Stomach (tissue), 8 donors: ENCODE measurements at regions not wholly inside any gene's neighbourhood (a gene's known extent, or its start where the extent isn't known, plus 50 kb on each side); places are given as distances from the start of the nearest gene placed in this dataset.

Source experiments
- DNase-seq, 2 donors: peaks; one replicate each; pipeline versions ENCODE4 v3.0.0 to v3.0.0-alpha.2; 2013 to 2019
- H3K27ac ChIP-seq, 5 donors: fragments of 200-600 bp in 4 of 5; sonication (generic) in 4 of 5; one replicate each; pipeline ENCODE4 v1.5.1; 2013 to 2019; ENCODE audit warnings: mild to moderate bottlenecking in 1 of 5, moderate library complexity in 1 of 5
- H3K27me3 ChIP-seq, 3 donors: fragments of 200-600 bp; sonication (generic); one replicate each; pipeline ENCODE4 v1.5.1; 2017 to 2019; ENCODE audit warnings: mixed run types in 1 of 3
- H3K36me3 ChIP-seq, 4 donors: fragments of 200-600 bp; sonication (generic); 1 replicate in 3 of 4; 2 replicates in 1 of 4; pipeline ENCODE4 v1.5.1; 2016 to 2019
- H3K4me1 ChIP-seq, 4 donors: fragments of 200-600 bp; sonication (generic); one replicate each; pipeline ENCODE4 v1.5.1; 2016 to 2019
- H3K4me3 ChIP-seq, 4 donors: fragments of 200-600 bp; sonication (generic) in 3 of 4; one replicate each; pipeline ENCODE4 v1.5.1; 2016 to 2019; ENCODE audit warnings: mild to moderate bottlenecking in 1 of 4
- H3K9me3 ChIP-seq, 4 donors: fragments of 200-600 bp; sonication (generic); one replicate each; pipeline ENCODE4 v1.5.1; 2016 to 2019
- CTCF ChIP-seq, 7 experiments: fragments of 450-650 bp in 4 of 7; fragments of 200-600 bp in 3 of 7; sonication (generic) in 3 of 7; IDR thresholded peaks; one replicate each; pipeline ENCODE4 v1.5.1; 2016 to 2019; ENCODE audit warnings: antibody characterized with exemption in 7 of 7, control low read depth in 2 of 7, mild to moderate bottlenecking in 1 of 7
- EP300 ChIP-seq: sonication (generic); formaldehyde crosslinking; IDR thresholded peaks from one replicate; pipeline ENCODE4 v1.6.1; 2017; ENCODE audit warnings: antibody characterized with exemption
- POLR2A ChIP-seq, 4 donors: fragments of 450-650 bp; IDR thresholded peaks; one replicate each; pipeline ENCODE4 v1.6.1; 2016; ENCODE audit warnings: antibody characterized with exemption in 4 of 4, control low read depth in 2 of 4, mild to moderate bottlenecking in 1 of 4, moderate library complexity in 1 of 4
- POLR2AphosphoS5 ChIP-seq, 3 donors: sonication (generic); formaldehyde crosslinking; IDR thresholded peaks; one replicate each; pipeline ENCODE4 v1.6.1; 2016; ENCODE audit warnings: antibody characterized with exemption in 3 of 3
- WGBS, 5 donors: extraction: QIAGEN DNeasy Blood & Tissue Kit in 3 of 5; methylation state at CpG; one replicate each; pipeline versions ENCODE4 v1.1.5 to v1.1.7; 2013 to 2018; 5-methylcytosine and 5-hydroxymethylcytosine counted together
- intact Hi-C: fragments of 100-400 bp; cut with DNase I; formaldehyde crosslinking; loops from one replicate; pipeline ENCODE4 v1.15.1; 2023; ENCODE audit warnings: low total_unique reads
- donor health status: healthy with polysubstance abuse.
- donor health status: Bipolar disorder and iron deficiency.
- donor health status: healthy.

DNA sequence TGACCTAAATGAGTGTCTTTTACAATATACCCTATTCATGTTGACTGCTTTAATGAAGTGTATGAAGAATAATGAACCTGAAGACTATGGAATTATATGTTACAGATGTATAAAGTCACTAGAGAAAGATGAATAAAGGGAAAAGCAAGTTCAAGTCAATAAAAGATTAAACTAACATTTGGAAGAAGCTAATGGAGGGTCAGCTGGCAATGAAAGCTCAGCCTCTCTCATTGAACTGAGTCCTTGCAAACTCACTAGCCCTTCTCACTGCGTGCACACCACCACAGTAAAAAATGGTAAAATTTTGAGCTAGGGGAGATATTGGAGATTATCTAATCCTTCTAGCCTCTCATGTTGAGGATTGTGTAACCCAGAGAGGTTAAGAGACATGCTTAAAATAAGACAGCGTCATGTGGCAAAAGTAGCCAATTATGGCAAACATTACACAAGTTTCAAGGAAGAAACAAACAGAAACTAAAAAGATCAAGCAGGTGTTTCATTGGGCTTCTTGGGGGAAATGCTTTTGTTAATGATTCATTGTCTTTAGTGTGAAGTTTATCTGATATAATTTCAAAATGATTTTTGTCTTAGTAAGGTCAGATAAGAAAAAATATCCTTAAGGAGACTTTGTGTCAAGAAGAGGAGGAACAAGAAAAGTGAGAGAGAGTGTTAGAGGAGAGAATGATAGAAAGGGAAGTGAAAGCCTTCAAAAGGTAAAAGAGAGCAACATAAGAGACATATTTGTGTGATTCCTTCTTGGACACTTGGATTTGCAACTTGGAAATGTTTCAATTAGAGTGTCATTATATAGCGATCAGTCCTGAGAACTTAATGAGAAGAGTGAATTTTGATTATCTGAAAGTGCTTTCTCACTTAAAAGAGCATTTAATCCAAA lies 893.7 kb upstream of the FAM98A start:
- no peak overlapping the region for H3K27ac ChIP-seq
- no peak for TF ChIP-seq POLR2A (IDR thresholded peaks at IDR 0.05)
- no peak for TF ChIP-seq EP300
- no peak for TF ChIP-seq POLR2AphosphoS5 (IDR thresholded peaks at IDR 0.05)
- no peak for TF ChIP-seq CTCF (IDR thresholded peaks at IDR 0.05)
- H3K4me3 ChIP-seq, result no peak overlapping the region
- no peaks in the 10 kb centered on the region for H3K9me3 ChIP-seq
- no peaks in the 10 kb centered on the region for H3K4me1 ChIP-seq
- DNase-seq, result peak in 1 of 2 donors; percentile 4
- 64 to 71% (median 69%) methylated on average over 3 of the region's 3 CpGs for WGBS, 5 donors
- intact Hi-C loops, result no loop called here
- H3K27me3 ChIP-seq, result no peaks in the 10 kb centered on the region
- no peaks in the 10 kb centered on the region for H3K36me3 ChIP-seq

DNA sequence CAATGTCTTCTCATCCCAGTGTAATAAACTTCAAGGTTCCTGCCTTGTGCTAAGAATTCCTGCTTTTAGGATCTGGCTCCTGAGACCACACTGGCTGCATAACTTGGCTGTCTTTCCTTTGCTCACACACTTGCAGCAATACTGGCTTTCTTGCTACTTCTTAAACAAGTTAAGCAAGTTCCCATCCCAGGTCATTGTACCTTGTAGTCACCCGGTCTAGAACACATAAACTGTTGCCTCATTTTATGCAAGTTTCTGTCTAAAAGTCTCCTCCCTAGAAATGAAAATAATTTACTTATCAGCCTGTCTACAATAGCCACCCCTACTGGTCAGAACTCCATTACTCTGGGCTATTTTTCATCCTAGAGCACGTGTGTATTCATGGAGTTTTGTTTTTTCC lies 887.9 kb upstream of the FAM98A start:
- no peaks in the 10 kb centered on the region for H3K9me3 ChIP-seq
- H3K4me1 ChIP-seq, result no peaks in the 10 kb centered on the region
- no peak overlapping the region for H3K4me3 ChIP-seq
- peak in 1 of 2 donors; percentile 51 for DNase-seq
- no peaks in the 10 kb centered on the region for H3K27me3 ChIP-seq
- no peaks in the 10 kb centered on the region for H3K36me3 ChIP-seq
- 23 to 43% (median 30%) methylated on average over 2 of the region's 2 CpGs for WGBS, 5 donors
- TF ChIP-seq POLR2A (IDR thresholded peaks at IDR 0.05) (no peak), EP300 (no peak), POLR2AphosphoS5 (IDR thresholded peaks at IDR 0.05) (no peak), CTCF (IDR thresholded peaks at IDR 0.05) (no peak)
- intact Hi-C loops, result no loop called here
- H3K27ac ChIP-seq, result no peak overlapping the region

DNA sequence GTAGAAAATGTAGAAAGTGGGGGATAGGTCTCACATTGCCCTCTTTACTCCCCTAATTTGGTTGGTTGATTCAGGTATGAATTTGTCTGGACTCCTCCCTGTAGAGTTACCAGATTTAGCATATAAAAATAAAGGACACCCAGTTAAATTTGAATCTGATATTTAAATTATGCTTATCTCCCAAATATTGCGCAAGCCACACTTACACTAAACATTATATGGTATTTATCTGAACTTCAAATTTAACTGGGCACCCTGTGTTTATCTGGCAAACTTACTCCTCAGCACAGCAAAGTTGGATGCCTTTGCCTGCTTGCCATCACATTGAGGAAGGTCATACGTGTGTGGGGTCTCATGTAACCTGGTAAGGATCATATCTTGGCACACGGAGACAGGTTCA lies 882.4 kb upstream of the FAM98A start:
- 32 to 76% (median 43%) methylated on average over 3 of the region's 3 CpGs for WGBS, 5 donors
- intact Hi-C loops, result no loop called here
- Histone ChIP-seq H3K27me3 (no peaks in the 10 kb centered on the region), H3K9me3 (no peaks in the 10 kb centered on the region), H3K4me1 (no peaks in the 10 kb centered on the region), H3K4me3 (no peak overlapping the region), H3K27ac (no peak overlapping the region), H3K36me3 (no peaks in the 10 kb centered on the region)
- TF ChIP-seq EP300 (no peak), POLR2A (IDR thresholded peaks at IDR 0.05) (no peak), POLR2AphosphoS5 (IDR thresholded peaks at IDR 0.05) (no peak), CTCF (IDR thresholded peaks at IDR 0.05) (no peak)
- DNase-seq, result no peak

DNA sequence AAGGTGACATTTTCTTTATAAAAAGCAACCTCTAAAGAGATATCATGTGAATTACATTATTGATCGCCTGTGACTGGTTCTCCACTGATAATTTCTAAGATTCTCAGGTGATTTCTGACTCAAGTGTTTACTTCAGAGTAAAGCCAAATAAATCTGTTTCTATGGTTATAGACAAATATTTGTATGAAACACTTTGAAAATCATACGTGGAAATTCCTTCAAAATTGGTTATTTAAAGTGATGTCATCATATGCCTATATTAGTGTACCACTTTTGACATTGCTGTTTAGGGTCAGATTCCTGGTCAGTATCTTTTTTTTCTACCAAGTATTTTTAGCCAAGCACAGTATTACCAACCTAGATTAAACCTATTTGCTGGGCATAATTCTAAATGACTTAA lies 881.3 kb upstream of the FAM98A start:
- intact Hi-C loops, result no loop called here

More for the DNA sequence above, 881.3 kb upstream of the FAM98A start:
- no peak for DNase-seq
- no peaks in the 10 kb centered on the region for H3K9me3 ChIP-seq
- no peaks in the 10 kb centered on the region for H3K36me3 ChIP-seq
- H3K27ac ChIP-seq, result no peak overlapping the region
- no peak overlapping the region for H3K4me3 ChIP-seq
- H3K4me1 ChIP-seq, result no peaks in the 10 kb centered on the region
- no peak for TF ChIP-seq EP300
- TF ChIP-seq POLR2AphosphoS5 (IDR thresholded peaks at IDR 0.05), result no peak
- no peak for TF ChIP-seq POLR2A (IDR thresholded peaks at IDR 0.05)
- TF ChIP-seq CTCF (IDR thresholded peaks at IDR 0.05), result no peak
- no peaks in the 10 kb centered on the region for H3K27me3 ChIP-seq
- WGBS, 5 donors, result 53 to 68% (median 58%) methylated on average over 2 of the region's 2 CpGs
